Breast epithelium (tissue), 3 donors: ENCODE measurements at regions not wholly inside any gene's neighbourhood (a gene's known extent, or its start where the extent isn't known, plus 50 kb on each side); places are given as distances from the start of the nearest gene placed in this dataset.
"Not testable (repeated sequence)": the region's sequence is repeated elsewhere in the genome, so short reads cannot be mapped to it uniquely, and the experiment has no call there.

Source experiments
- CTCF ChIP-seq, 3 donors: fragments of 450-650 bp; IDR thresholded peaks; one replicate each; pipeline ENCODE4 v1.5.1; 2016 to 2017; ENCODE audit warnings: antibody characterized with exemption in 3 of 3, mild to moderate bottlenecking in 3 of 3, moderate library complexity in 3 of 3
- POLR2A ChIP-seq: fragments of 450-650 bp; IDR thresholded peaks from one replicate; pipeline ENCODE4 v1.6.1; 2016; ENCODE audit warnings: antibody characterized with exemption, mild to moderate bottlenecking, moderate library complexity
- POLR2AphosphoS5 ChIP-seq, 3 donors: sonication (generic); formaldehyde crosslinking; IDR thresholded peaks; one replicate each; pipeline ENCODE4 v1.6.1; 2017; ENCODE audit warnings: antibody characterized with exemption in 3 of 3

GRCh38 chr5:34108897-34109296 is 65.9 kb upstream of the C1QTNF3 start:
- TF ChIP-seq CTCF (IDR thresholded peaks at IDR 0.05); POLR2A; POLR2AphosphoS5 (IDR thresholded peaks at IDR 0.05): not testable (repeated sequence)
